ENCODE measurements at regions not wholly inside any gene's neighbourhood (a gene's known extent, or its start where the extent isn't known, plus 50 kb on each side); places are given as distances from the start of the nearest gene placed in this dataset.

DNA sequence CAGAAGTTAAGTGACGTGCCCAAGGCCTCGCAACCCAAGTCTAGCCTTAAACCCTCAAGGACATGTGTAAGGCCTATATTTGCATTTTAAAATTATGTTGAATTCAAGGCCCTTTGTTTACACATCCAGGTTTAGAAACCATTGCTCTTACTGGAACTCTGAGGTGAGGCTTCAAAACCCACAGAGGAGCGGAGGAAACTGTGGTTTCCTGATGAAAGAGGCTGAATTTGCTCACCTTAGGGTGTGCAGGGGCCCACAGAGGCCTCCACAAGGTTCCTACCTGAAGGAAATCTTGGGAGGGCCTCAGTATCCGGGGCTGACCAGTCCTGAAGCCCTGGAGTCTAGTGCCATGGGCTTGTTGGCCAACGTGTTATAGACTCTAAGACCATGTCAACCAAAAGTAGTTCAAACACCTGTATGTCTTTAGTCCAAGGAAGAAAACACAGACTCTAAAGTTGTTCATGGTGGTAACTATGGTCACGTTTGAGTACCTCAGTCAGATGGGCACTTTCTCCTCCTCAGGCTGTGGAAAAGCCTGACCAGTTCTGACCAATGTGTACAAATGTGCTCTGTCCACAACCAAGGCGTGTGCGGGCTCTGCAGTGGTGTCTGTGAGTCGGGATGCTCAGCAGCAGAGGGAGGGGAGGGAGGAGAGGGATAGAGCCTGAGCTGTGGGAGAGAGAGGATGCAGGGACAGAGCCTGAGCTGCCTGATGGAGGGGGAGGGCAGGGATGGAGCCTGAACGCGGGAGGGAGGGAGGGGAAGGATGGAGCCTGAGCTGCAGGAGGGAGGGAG is 124.6 kb upstream of the ERCC6L2 start:
- TF ChIP-seq POLR2AphosphoS5 (IDR thresholded peaks at IDR 0.05; ENCODE audit: low read depth) = no peak
- TF ChIP-seq EZH2phosphoT487 (IDR thresholded peaks at IDR 0.05; ENCODE audit: unreplicated experiment) = no peak

Measured in GM23338 (cell line).